ENCODE measurements at regions not wholly inside any gene's neighbourhood (a gene's known extent, or its start where the extent isn't known, plus 50 kb on each side); places are given as distances from the start of the nearest gene placed in this dataset.

- no peak overlapping the region for H3K9ac ChIP-seq (ENCODE audit: control insufficient read depth, extremely low read depth, insufficient read depth, low read length)
- peaks cover 17% of the 10 kb centered on the region for H3K27me3 ChIP-seq (ENCODE audit: control insufficient read depth, extremely low read depth, insufficient read depth, low read length)
- no peaks in the 10 kb centered on the region for H3K36me3 ChIP-seq (ENCODE audit: control insufficient read depth in 2 of 2, extremely low read depth in 1 of 2, insufficient read depth in 2 of 2, low read length in 2 of 2)
- FAIRE-seq (peak; percentile 41), DNase-seq (ENCODE audit: low read depth, low spot score) (peak; percentile 35)
- no peak overlapping the region for H3K4me3 ChIP-seq (ENCODE audit: control insufficient read depth in 2 of 3, extremely low read depth in 1 of 3, insufficient read depth in 2 of 3, low read depth in 1 of 3, low read length in 3 of 3)
- TF ChIP-seq CTCF (optimal IDR thresholded peaks at IDR 0.05 in 1 of 3, IDR thresholded peaks at IDR 0.05 in 1 of 3, conservative IDR thresholded peaks at IDR 0.05 in 1 of 3; ENCODE audit: extremely low read depth in 1 of 3, insufficient read depth in 2 of 3, low read length in 3 of 3) = no peak
- no peak for TF ChIP-seq EZH2 (IDR thresholded peaks at IDR 0.05; ENCODE audit: low read length)
- H3K4me2 ChIP-seq (ENCODE audit: control insufficient read depth, extremely low read depth, insufficient read depth, low read depth, low read length) = peak overlapping the region; percentile 2
- H3K27ac ChIP-seq (ENCODE audit: control insufficient read depth, insufficient read depth, low read length) = no peak overlapping the region
- H3K4me1 ChIP-seq (ENCODE audit: control insufficient read depth, extremely low read depth, insufficient read depth, low read length) = peaks cover 8% of the 10 kb centered on the region
- dilution Hi-C loops (cut with MboI; ENCODE audit: extremely low pct_ligation_motif_present, low sequenced_read_pairs) = no loop called here
- H3K9me3 ChIP-seq (ENCODE audit: control insufficient read depth, low read depth, low read length) = no peaks in the 10 kb centered on the region
- H3K79me2 ChIP-seq (ENCODE audit: control insufficient read depth, insufficient read depth, low read length) = no peaks in the 10 kb centered on the region
- H4K20me1 ChIP-seq (ENCODE audit: control insufficient read depth, extremely low read depth, insufficient read depth, low read length) = no peaks in the 10 kb centered on the region
- no peaks in the 10 kb centered on the region for H3K9me1 ChIP-seq (ENCODE audit: control insufficient read depth, extremely low read depth, insufficient read depth, low read length)
- no peak overlapping the region for H2AFZ ChIP-seq (ENCODE audit: control insufficient read depth, low read length)
These were observed 141.5 kb upstream of the FSTL4 start for GRCh38 chr5:133753856-133754255.

- no peaks in the 10 kb centered on the region for H3K79me2 ChIP-seq (ENCODE audit: control insufficient read depth, insufficient read depth, low read length)
- peaks cover 13% of the 10 kb centered on the region for H3K27me3 ChIP-seq (ENCODE audit: control insufficient read depth, extremely low read depth, insufficient read depth, low read length)
- H3K9me3 ChIP-seq (ENCODE audit: control insufficient read depth, low read depth, low read length) = no peaks in the 10 kb centered on the region
- H3K9me1 ChIP-seq (ENCODE audit: control insufficient read depth, extremely low read depth, insufficient read depth, low read length) = no peaks in the 10 kb centered on the region
- dilution Hi-C loops (cut with MboI; ENCODE audit: extremely low pct_ligation_motif_present, low sequenced_read_pairs) = no loop called here
- H2AFZ ChIP-seq (ENCODE audit: control insufficient read depth, low read length) = no peak overlapping the region
- DNase-seq (ENCODE audit: low read depth, low spot score) (no peak), FAIRE-seq (no peak)
- H3K4me1 ChIP-seq (ENCODE audit: control insufficient read depth, extremely low read depth, insufficient read depth, low read length) = peaks cover 8% of the 10 kb centered on the region
- H3K27ac ChIP-seq (ENCODE audit: control insufficient read depth, insufficient read depth, low read length) = no peak overlapping the region
- H3K9ac ChIP-seq (ENCODE audit: control insufficient read depth, extremely low read depth, insufficient read depth, low read length) = no peak overlapping the region
- H4K20me1 ChIP-seq (ENCODE audit: control insufficient read depth, extremely low read depth, insufficient read depth, low read length) = no peaks in the 10 kb centered on the region
- H3K36me3 ChIP-seq (ENCODE audit: control insufficient read depth in 2 of 2, extremely low read depth in 1 of 2, insufficient read depth in 2 of 2, low read length in 2 of 2) = no peaks in the 10 kb centered on the region
- no peak overlapping the region for H3K4me3 ChIP-seq (ENCODE audit: control insufficient read depth in 2 of 3, extremely low read depth in 1 of 3, insufficient read depth in 2 of 3, low read depth in 1 of 3, low read length in 3 of 3)
- H3K4me2 ChIP-seq (ENCODE audit: control insufficient read depth, extremely low read depth, insufficient read depth, low read depth, low read length) = no peak overlapping the region
- TF ChIP-seq EZH2 (IDR thresholded peaks at IDR 0.05; ENCODE audit: low read length) = no peak
- TF ChIP-seq CTCF (optimal IDR thresholded peaks at IDR 0.05 in 1 of 3, IDR thresholded peaks at IDR 0.05 in 1 of 3, conservative IDR thresholded peaks at IDR 0.05 in 1 of 3; ENCODE audit: extremely low read depth in 1 of 3, insufficient read depth in 2 of 3, low read length in 3 of 3) = no peak
These were observed 139.5 kb upstream of the FSTL4 start for GRCh38 chr5:133751846-133752245.
